ENCODE measurements at regions not wholly inside any gene's neighbourhood (a gene's known extent, or its start where the extent isn't known, plus 50 kb on each side); places are given as distances from the start of the nearest gene placed in this dataset.

GRCh38 chr3:25151281-25151902 lies 276.7 kb upstream of the RARB start:
- H3K27ac ChIP-seq = no peak overlapping the region
- no peak for TF ChIP-seq CTCF (conservative IDR thresholded peaks at IDR 0.05; ENCODE audit: low read depth)
- ChIA-PET POLR2A (ENCODE audit: low non-redundant PET) (no interaction called here), CTCF (interaction anchor here (0.6 kb wide), 1 partner anchor 1747 kb away, joined by 3 read pairs; no protein-coding TSS in a partner anchor)
- peak; percentile 1 for DNase-seq (ENCODE audit: low spot score)

- H3K27ac ChIP-seq = no peak overlapping the region
- ChIA-PET CTCF (interaction anchor here (0.6 kb wide), 1 partner anchor 1747 kb away, joined by 3 read pairs; no protein-coding TSS in a partner anchor), POLR2A (ENCODE audit: low non-redundant PET) (no interaction called here)
- TF ChIP-seq CTCF (conservative IDR thresholded peaks at IDR 0.05; ENCODE audit: low read depth) = no peak
- DNase-seq (ENCODE audit: low spot score) = no peak
Observed at GRCh38 chr3:25151903-25152295, 276.2 kb upstream of the RARB start.

GRCh38 chr3:25153136-25153535 lies 274.9 kb upstream of the RARB start:
- ChIA-PET POLR2A (ENCODE audit: low non-redundant PET) (no interaction called here), CTCF (no interaction called here)

GRCh38 chr3:25153561-25153960 lies 274.5 kb upstream of the RARB start:
- H3K27ac ChIP-seq = no peak overlapping the region
- no peak for DNase-seq (ENCODE audit: low spot score)
- POLR2A ChIA-PET (ENCODE audit: low non-redundant PET) = no interaction called here
- no peak for TF ChIP-seq CTCF (conservative IDR thresholded peaks at IDR 0.05; ENCODE audit: low read depth)
- CTCF ChIA-PET = no interaction called here

More at GRCh38 chr3:25153136-25153535, 274.9 kb upstream of the RARB start:
- no peak for DNase-seq (ENCODE audit: low spot score)
- H3K27ac ChIP-seq = no peak overlapping the region
- TF ChIP-seq CTCF (conservative IDR thresholded peaks at IDR 0.05; ENCODE audit: low read depth) = no peak

GRCh38 chr3:25155652-25156471 lies 272.2 kb upstream of the RARB start:
- ChIA-PET POLR2A (ENCODE audit: low non-redundant PET) (no interaction called here), CTCF (interaction anchor here (0.6 kb wide), 1 partner anchor 134 kb away, joined by 3 read pairs; no protein-coding TSS in a partner anchor)
- DNase-seq (ENCODE audit: low spot score) = no peak
- H3K27ac ChIP-seq = no peak overlapping the region
- TF ChIP-seq CTCF (conservative IDR thresholded peaks at IDR 0.05; ENCODE audit: low read depth) = no peak

GRCh38 chr3:25156626-25157025 lies 271.4 kb upstream of the RARB start:
- CTCF ChIA-PET = interaction anchor here (0.6 kb wide), 1 partner anchor 135 kb away, joined by 3 read pairs; no protein-coding TSS in a partner anchor
- peak; percentile 3 for DNase-seq (ENCODE audit: low spot score)

More at GRCh38 chr3:25156626-25157025, 271.4 kb upstream of the RARB start:
- POLR2A ChIA-PET (ENCODE audit: low non-redundant PET) = no interaction called here
- H3K27ac ChIP-seq = no peak overlapping the region
- no peak for TF ChIP-seq CTCF (conservative IDR thresholded peaks at IDR 0.05; ENCODE audit: low read depth)

Data from RWPE1 (cell line).